GM12874 (cell line): ENCODE measurements at regions not wholly inside any gene's neighbourhood (a gene's known extent, or its start where the extent isn't known, plus 50 kb on each side); places are given as distances from the start of the nearest gene placed in this dataset.

Experiments used
- TF ChIP-seq, protein P1 (sequence below): IDR thresholded peaks from 2 replicates; pipeline ENCODE4 v1.5.1; 2011; ENCODE audit warnings: low read depth, mild to moderate bottlenecking, control low read depth, low read length, moderate library complexity; ENCODE audit not compliant: insufficient read depth

DNA sequence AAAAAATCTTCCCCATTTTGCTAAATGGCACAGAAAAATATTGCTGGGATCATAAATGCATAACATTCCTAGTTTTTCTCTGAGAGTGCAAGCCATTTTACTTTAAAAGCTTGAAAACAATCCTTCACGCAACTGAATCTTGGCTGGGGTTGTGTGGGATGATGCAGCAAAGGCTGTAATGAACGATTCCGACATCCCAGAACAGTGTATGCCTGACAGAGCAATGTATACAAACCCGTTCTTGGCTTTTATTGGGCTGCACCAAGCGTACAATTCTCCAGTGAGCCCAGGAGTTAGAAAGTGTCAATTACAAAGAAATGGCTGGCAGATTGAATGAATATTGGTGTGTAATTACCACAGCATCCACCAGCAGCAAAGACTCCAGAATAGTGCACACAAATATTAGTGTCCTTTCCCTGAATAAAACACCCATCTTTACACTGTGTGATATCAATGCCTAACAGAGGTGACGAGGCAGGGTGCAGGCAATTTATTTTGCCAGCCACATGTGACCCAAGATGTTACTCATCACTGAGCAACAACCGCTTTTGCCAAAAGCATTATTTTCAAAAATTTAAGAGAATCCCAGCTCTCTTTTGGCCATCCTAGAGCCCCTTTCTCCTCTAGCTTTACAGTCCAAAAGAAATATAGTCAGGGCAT lies 578.6 kb upstream of the CHAC2 start:
- TF ChIP-seq, protein P1, sequence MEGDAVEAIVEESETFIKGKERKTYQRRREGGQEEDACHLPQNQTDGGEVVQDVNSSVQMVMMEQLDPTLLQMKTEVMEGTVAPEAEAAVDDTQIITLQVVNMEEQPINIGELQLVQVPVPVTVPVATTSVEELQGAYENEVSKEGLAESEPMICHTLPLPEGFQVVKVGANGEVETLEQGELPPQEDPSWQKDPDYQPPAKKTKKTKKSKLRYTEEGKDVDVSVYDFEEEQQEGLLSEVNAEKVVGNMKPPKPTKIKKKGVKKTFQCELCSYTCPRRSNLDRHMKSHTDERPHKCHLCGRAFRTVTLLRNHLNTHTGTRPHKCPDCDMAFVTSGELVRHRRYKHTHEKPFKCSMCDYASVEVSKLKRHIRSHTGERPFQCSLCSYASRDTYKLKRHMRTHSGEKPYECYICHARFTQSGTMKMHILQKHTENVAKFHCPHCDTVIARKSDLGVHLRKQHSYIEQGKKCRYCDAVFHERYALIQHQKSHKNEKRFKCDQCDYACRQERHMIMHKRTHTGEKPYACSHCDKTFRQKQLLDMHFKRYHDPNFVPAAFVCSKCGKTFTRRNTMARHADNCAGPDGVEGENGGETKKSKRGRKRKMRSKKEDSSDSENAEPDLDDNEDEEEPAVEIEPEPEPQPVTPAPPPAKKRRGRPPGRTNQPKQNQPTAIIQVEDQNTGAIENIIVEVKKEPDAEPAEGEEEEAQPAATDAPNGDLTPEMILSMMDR, result no peak

DNA sequence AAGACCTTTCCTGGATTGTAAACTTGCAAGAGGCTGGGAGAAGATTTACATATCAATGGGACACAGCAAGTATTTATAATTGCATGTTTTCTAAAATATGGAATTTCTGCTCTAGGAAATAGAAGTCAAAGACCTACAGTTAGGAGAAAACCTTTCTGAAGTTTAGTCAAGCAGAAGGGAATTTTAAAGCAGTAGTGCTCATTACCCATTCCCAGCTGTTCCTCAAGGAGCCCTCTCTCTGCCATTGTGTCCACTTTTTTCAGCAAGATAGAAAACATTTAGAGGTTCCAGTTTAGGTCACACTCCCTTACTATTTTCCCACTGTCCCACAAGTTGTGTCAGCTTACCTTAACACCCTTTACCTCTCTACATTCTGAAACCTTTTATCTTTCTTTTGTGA lies 584.0 kb upstream of the CHAC2 start:
- TF ChIP-seq, protein P1, result no peak

DNA sequence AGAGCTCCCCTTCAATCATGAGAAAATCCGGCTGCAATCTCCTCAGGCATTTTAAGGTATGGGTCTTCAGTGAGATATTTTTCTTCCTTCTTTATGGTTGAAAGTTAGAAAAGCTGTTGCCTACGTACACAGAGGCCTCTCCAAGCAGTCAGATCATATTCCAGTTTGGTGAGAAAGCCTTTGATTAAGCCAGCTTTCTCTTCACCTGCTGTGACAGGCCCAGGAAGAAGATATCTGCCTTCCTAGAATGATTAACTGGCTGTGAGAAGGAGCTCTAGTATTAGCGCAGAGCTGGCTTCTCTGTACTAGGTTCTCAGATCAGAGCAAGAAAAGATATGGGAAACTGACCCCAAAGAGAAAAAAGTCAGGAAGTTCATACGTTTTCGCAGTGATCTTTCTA lies 585.0 kb upstream of the CHAC2 start:
- TF ChIP-seq, protein P1, result no peak

DNA sequence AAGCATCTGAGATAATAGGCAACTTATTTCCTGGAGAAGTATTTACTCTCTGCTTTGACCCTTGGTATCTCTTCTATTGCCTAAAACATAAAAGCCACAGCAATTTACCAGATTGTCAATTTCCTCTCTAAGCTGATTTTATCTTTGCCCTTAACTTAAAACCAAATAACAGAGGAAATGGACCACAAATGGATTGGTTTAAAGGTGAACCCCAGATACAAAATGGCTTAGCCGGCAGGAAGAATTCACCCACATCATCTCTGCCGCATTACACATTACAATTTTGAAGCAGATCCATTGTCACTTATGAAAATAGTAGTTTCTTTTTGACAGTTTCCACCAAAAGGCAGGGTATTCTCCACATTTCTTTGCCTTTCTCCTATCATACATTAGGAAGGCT lies 585.8 kb upstream of the CHAC2 start:
- TF ChIP-seq, protein P1, result no peak

DNA sequence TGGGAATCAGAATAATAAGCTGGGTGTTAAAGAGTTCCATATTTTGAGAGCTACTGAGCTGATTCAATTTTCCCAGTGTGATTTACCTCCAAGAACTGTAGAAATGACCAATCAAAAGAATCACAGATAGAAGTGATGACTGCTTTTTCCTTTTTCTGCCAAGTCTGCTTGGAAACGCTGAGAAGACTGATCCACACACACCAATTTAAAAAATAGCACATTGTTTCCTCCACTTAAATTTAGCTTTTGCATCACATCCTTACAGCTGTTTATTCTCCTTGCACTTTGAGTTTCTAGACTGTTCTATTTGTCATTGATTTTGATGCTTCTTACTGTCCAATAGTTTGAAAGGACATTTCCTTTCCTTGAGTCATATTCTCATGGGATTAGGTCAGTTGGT lies 590.3 kb upstream of the CHAC2 start:
- TF ChIP-seq, protein P1, result no peak

DNA sequence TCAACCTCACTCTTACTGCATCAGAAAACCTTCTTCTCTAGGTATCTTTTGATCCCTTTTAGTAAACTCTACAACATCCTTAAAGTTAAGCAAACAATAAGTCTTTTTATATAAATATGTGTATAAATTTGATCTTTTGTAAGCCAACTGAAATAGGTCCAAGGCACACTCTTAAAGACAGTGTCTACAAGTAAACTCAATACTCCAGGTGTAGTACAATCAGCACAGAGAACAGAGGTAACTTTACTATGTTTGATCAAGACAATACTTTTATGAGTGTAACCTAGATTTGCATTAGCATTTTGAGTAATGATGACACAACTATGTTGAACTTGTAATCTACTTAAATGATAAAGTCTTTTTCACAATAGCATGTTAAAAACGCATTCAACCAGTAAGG lies 593.1 kb upstream of the CHAC2 start:
- TF ChIP-seq, protein P1, result no peak

DNA sequence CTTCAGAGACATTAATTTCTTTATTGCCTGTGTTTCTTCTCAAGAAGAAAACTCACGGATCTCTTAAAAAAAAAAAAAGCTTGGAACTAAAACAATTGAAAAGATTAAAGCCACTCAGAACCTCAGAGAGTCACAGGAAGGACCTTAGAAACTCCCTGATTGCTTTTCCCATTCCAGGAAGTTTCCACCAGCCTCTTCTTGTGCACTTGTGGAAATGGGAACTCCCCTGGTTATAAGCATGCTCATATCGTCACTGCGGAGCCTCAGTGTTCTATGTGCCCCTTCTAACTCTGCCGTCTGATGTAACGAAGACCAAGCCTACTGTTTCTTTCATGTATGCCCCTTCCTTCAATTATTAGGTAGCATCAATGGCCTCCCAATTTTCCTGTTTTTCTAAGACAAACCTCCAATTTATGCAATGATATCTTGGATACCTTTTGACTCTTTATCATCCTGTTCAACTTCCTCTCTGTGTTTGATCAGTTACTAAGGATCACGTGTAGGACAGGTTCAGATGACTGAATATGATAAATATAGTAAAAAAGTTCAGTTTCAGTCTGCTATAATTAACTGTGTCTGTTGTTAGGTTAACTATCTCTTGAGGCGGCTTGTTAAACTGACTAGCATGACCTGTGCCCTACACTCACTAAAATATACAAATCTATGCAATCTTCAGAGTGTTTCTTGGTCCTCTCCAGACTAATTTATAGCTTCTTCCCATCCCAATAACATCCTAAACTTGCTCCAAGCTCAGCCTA lies 593.7 kb upstream of the CHAC2 start:
- TF ChIP-seq, protein P1, result no peak
